A549 (cell line): ENCODE measurements at regions not wholly inside any gene's neighbourhood (a gene's known extent, or its start where the extent isn't known, plus 50 kb on each side); places are given as distances from the start of the nearest gene placed in this dataset.

Source experiments
- ATAC-seq, 2 experiments: fragments of 200-7000 bp in 1 of 2; fragments of >200 bp in 1 of 2; cut with Nextera tagmentation in 1 of 2; cut with Tn5 transposase in 1 of 2; 3 replicates each; pipeline versions ENCODE4 v1.8.0 to v1.9.1; 2018 to 2020; ENCODE audit warnings: mild to moderate bottlenecking in 1 of 2, moderate library complexity in 1 of 2
- CTCF ChIA-PET: fragments of 300-600 bp; sonication (Branson Sonifier 250); formaldehyde crosslinking; extraction: SDS; loops from one replicate; lab custom pipeline; 2021; ENCODE audit warnings: antibody characterized with exemption, inconsistent platforms; lab: Yijun Ruan, JAX
- POLR2A ChIA-PET: fragments of 350-600 bp; formaldehyde crosslinking; extraction: SDS; loops from one replicate; lab custom pipeline; 2021; ENCODE audit warnings: antibody characterized with exemption, inconsistent platforms; lab: Yijun Ruan, JAX
- DNase-seq, 2 experiments: peaks; one replicate each; pipeline versions ENCODE4 v3.0.0 to v3.0.0-alpha.2; 2011 to 2016; ENCODE audit warnings: low read depth in 1 of 2, low spot score in 1 of 2
- FAIRE-seq: peaks from 2 replicates; lab custom pipeline; 2011; peaks lifted over from hg19 to GRCh38; lab: Jason Lieb, UNC
- H3K27ac ChIP-seq, 2 experiments: fragments of >200 bp; sonication (Bioruptor Twin); formaldehyde crosslinking; 3 replicates each; pipeline ENCODE4 v1.5.1; 2016 to 2017
- H3K4me1 ChIP-seq: fragments of >200 bp; sonication (Bioruptor Twin); formaldehyde crosslinking; 3 replicates; pipeline ENCODE4 v1.6.1; 2016
- H3K4me2 ChIP-seq: fragments of >200 bp; sonication (Bioruptor Twin); formaldehyde crosslinking; 3 replicates; pipeline ENCODE4 v1.6.1; 2016
- H3K4me3 ChIP-seq: fragments of >200 bp; sonication (Bioruptor Twin); formaldehyde crosslinking; 3 replicates; pipeline ENCODE4 v1.5.1; 2016
- H3K9me3 ChIP-seq: fragments of >200 bp; sonication (Bioruptor Twin); formaldehyde crosslinking; 3 replicates; pipeline ENCODE4 v1.6.1; 2016
- BHLHE40 ChIP-seq: IDR thresholded peaks from 2 replicates; pipeline ENCODE4 v1.6.1; 2012; ENCODE audit warnings: low read depth, low read length, inconsistent platforms
- CBX2 ChIP-seq: fragments of 200-600 bp; sonication (generic); IDR thresholded peaks from 2 replicates; pipeline ENCODE4 v1.6.1; 2016; ENCODE audit warnings: low read depth, mild to moderate bottlenecking, borderline replicate concordance
- CBX8 ChIP-seq: fragments of 200-600 bp; sonication (generic); IDR thresholded peaks from 2 replicates; pipeline ENCODE4 v1.6.1; 2016
- HES2 ChIP-seq: fragments of >200 bp; sonication (Bioruptor Twin); formaldehyde crosslinking; IDR thresholded peaks from 2 replicates; pipeline ENCODE4 v1.6.1; 2016
- HEYL ChIP-seq: fragments of 250-450 bp; sonication (Bioruptor Pico); IDR thresholded peaks from 2 replicates; pipeline ENCODE4 v1.8.0; 2021; ENCODE audit warnings: mild to moderate bottlenecking, moderate library complexity
- HMGXB4 ChIP-seq: fragments of 250-450 bp; sonication (Bioruptor Pico); IDR thresholded peaks from 2 replicates; pipeline ENCODE4 v1.5.0; 2021; ENCODE audit warnings: mild to moderate bottlenecking, moderate library complexity, borderline replicate concordance
- HOXB13 ChIP-seq: fragments of 250-450 bp; sonication (Bioruptor Pico); IDR thresholded peaks from 2 replicates; pipeline ENCODE4 v1.5.0; 2020; ENCODE audit warnings: low read depth, mild to moderate bottlenecking, moderate library complexity
- MAZ ChIP-seq: fragments of 150-350 bp; IDR thresholded peaks from 2 replicates; pipeline ENCODE4 v1.6.1; 2014; ENCODE audit warnings: antibody characterized with exemption, low read depth, low read length, borderline replicate concordance
- NPAS2 ChIP-seq: fragments of 250-450 bp; sonication (Bioruptor Pico); IDR thresholded peaks from 2 replicates; pipeline ENCODE4 v1.8.0; 2022; ENCODE audit warnings: mild to moderate bottlenecking, moderate library complexity, borderline replicate concordance
- RARB ChIP-seq: fragments of 250-450 bp; sonication (Bioruptor Pico); IDR thresholded peaks from 2 replicates; pipeline ENCODE4 v1.8.0; 2021; ENCODE audit warnings: mild to moderate bottlenecking, moderate library complexity
- SMC3 ChIP-seq: fragments of >200 bp; sonication (Bioruptor Twin); formaldehyde crosslinking; IDR thresholded peaks from 3 replicates; pipeline ENCODE4 v1.6.1; 2018; ENCODE audit warnings: inconsistent platforms
- TP53 ChIP-seq: fragments of 250-450 bp; sonication (Bioruptor Pico); IDR thresholded peaks from 2 replicates; pipeline ENCODE4 v1.5.0; 2021; ENCODE audit warnings: mild to moderate bottlenecking, moderate library complexity
- ZC3H11A ChIP-seq: fragments of 450-650 bp; IDR thresholded peaks from 2 replicates; pipeline ENCODE4 v1.6.1; 2014; ENCODE audit warnings: antibody characterized with exemption, mild to moderate bottlenecking
- WGBS: methylation state at CpG from one replicate; pipeline ENCODE4 v1.1.6; 2017; ENCODE audit errors: missing lambda C conversion rate; 5-methylcytosine and 5-hydroxymethylcytosine counted together
- TF ChIP-seq, protein P1 (sequence below): fragments of 200-600 bp; sonication (generic); IDR thresholded peaks from 2 replicates; pipeline ENCODE4 v1.6.1; 2016; ENCODE audit warnings: antibody characterized with exemption, mild to moderate bottlenecking, moderate library complexity
- TF ChIP-seq, protein P2 (sequence below): fragments of >200 bp; sonication (Bioruptor Twin); formaldehyde crosslinking; IDR thresholded peaks from 3 replicates; pipeline ENCODE4 v1.6.1; 2016
- TF ChIP-seq, protein P3 (sequence below): fragments of 150-350 bp; IDR thresholded peaks from 2 replicates; pipeline ENCODE4 v1.6.1; 2014; ENCODE audit warnings: low read depth, mild to moderate bottlenecking, low read length

GRCh38 chr1:38431535-38432376 lies 385.2 kb upstream of the POU3F1 start:
- Histone ChIP-seq H3K9me3 (no peaks in the 10 kb centered on the region), H3K4me3 (no peak overlapping the region), H3K27ac (no peak overlapping the region), H3K4me2 (no peak overlapping the region), H3K4me1 (no peaks in the 10 kb centered on the region)
- WGBS, result 44% methylated on average over 3 of the region's 3 CpGs
- no peak for DNase-seq
- POLR2A ChIA-PET, result no interaction called here
- no peak for FAIRE-seq
- no peak for ATAC-seq
- TF ChIP-seq HES2 (no peak), MAZ (no peak), ZC3H11A (no peak), RARB (CRISPR knock-in tag) (no peak), HMGXB4 (no peak), CBX2 (no peak), SMC3 (no peak), TP53 (CRISPR knock-in tag) (no peak), NPAS2 (no peak), CBX8 (no peak)
- TF ChIP-seq, protein P1, sequence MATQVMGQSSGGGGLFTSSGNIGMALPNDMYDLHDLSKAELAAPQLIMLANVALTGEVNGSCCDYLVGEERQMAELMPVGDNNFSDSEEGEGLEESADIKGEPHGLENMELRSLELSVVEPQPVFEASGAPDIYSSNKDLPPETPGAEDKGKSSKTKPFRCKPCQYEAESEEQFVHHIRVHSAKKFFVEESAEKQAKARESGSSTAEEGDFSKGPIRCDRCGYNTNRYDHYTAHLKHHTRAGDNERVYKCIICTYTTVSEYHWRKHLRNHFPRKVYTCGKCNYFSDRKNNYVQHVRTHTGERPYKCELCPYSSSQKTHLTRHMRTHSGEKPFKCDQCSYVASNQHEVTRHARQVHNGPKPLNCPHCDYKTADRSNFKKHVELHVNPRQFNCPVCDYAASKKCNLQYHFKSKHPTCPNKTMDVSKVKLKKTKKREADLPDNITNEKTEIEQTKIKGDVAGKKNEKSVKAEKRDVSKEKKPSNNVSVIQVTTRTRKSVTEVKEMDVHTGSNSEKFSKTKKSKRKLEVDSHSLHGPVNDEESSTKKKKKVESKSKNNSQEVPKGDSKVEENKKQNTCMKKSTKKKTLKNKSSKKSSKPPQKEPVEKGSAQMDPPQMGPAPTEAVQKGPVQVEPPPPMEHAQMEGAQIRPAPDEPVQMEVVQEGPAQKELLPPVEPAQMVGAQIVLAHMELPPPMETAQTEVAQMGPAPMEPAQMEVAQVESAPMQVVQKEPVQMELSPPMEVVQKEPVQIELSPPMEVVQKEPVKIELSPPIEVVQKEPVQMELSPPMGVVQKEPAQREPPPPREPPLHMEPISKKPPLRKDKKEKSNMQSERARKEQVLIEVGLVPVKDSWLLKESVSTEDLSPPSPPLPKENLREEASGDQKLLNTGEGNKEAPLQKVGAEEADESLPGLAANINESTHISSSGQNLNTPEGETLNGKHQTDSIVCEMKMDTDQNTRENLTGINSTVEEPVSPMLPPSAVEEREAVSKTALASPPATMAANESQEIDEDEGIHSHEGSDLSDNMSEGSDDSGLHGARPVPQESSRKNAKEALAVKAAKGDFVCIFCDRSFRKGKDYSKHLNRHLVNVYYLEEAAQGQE, result no peak
- TF ChIP-seq, protein P2, sequence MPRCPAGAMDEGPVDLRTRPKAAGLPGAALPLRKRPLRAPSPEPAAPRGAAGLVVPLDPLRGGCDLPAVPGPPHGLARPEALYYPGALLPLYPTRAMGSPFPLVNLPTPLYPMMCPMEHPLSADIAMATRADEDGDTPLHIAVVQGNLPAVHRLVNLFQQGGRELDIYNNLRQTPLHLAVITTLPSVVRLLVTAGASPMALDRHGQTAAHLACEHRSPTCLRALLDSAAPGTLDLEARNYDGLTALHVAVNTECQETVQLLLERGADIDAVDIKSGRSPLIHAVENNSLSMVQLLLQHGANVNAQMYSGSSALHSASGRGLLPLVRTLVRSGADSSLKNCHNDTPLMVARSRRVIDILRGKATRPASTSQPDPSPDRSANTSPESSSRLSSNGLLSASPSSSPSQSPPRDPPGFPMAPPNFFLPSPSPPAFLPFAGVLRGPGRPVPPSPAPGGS, result no peak
- TF ChIP-seq, protein P3, sequence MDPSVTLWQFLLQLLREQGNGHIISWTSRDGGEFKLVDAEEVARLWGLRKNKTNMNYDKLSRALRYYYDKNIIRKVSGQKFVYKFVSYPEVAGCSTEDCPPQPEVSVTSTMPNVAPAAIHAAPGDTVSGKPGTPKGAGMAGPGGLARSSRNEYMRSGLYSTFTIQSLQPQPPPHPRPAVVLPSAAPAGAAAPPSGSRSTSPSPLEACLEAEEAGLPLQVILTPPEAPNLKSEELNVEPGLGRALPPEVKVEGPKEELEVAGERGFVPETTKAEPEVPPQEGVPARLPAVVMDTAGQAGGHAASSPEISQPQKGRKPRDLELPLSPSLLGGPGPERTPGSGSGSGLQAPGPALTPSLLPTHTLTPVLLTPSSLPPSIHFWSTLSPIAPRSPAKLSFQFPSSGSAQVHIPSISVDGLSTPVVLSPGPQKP, result no peak
- CTCF ChIA-PET, result interaction anchor here (1.3 kb wide), 1 partner anchor 405 kb away, joined by 4 read pairs; no protein-coding TSS in a partner anchor

- no peak for TF ChIP-seq BHLHE40
- no peak for TF ChIP-seq CBX8
- TF ChIP-seq HEYL, result no peak
- TF ChIP-seq HOXB13 (CRISPR knock-in tag), result no peak
- TF ChIP-seq RARB (CRISPR knock-in tag), result no peak
- TF ChIP-seq, all 56 proteins: peak for 0
- ChIA-PET CTCF (no interaction called here), POLR2A (no interaction called here)
- no peak for FAIRE-seq
- no peak for ATAC-seq
- H3K4me2 ChIP-seq, result no peak overlapping the region
- H3K9me3 ChIP-seq, result no peaks in the 10 kb centered on the region
- no peaks in the 10 kb centered on the region for H3K4me1 ChIP-seq
- H3K4me3 ChIP-seq, result no peak overlapping the region
- H3K27ac ChIP-seq, result no peak overlapping the region
- DNase-seq, result no peak
Observed at GRCh38 chr1:38430949-38431348, 384.4 kb upstream of the POU3F1 start.
